ENCODE measurements at regions not wholly inside any gene's neighbourhood (a gene's known extent, or its start where the extent isn't known, plus 50 kb on each side); places are given as distances from the start of the nearest gene placed in this dataset.
"Not testable (repeated sequence)": the region's sequence is repeated elsewhere in the genome, so short reads cannot be mapped to it uniquely, and the experiment has no call there.

DNA sequence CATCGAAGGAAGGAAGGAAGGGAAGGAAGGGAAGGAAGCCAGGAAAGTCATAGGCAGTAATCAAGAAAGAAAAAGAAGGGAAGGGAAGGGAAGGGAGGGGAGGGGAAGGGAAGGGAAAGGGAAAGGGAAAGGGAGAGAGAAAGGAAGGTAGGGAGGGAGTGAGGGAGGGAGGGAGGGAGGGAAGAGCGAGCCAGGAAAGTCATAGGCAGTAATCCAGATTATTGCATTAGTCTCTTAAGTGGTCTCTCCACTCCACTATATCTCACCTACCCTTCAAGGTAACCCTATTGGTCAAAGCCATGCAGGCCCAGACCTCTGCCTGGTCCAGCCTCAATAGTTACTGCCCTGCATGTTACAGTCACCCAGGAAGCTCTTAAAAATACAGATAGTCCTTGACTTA is 106.2 kb upstream of the RAP2B start:
- H3K79me2 ChIP-seq (ENCODE audit: control insufficient read depth, insufficient read depth, low read length), result no peaks in the 10 kb centered on the region
- no peaks in the 10 kb centered on the region for H3K27me3 ChIP-seq (ENCODE audit: control insufficient read depth, extremely low read depth, insufficient read depth, low read length)
- TF ChIP-seq EZH2 (IDR thresholded peaks at IDR 0.05; ENCODE audit: low read length), result no peak
- TF ChIP-seq, protein P1, sequence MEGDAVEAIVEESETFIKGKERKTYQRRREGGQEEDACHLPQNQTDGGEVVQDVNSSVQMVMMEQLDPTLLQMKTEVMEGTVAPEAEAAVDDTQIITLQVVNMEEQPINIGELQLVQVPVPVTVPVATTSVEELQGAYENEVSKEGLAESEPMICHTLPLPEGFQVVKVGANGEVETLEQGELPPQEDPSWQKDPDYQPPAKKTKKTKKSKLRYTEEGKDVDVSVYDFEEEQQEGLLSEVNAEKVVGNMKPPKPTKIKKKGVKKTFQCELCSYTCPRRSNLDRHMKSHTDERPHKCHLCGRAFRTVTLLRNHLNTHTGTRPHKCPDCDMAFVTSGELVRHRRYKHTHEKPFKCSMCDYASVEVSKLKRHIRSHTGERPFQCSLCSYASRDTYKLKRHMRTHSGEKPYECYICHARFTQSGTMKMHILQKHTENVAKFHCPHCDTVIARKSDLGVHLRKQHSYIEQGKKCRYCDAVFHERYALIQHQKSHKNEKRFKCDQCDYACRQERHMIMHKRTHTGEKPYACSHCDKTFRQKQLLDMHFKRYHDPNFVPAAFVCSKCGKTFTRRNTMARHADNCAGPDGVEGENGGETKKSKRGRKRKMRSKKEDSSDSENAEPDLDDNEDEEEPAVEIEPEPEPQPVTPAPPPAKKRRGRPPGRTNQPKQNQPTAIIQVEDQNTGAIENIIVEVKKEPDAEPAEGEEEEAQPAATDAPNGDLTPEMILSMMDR (optimal IDR thresholded peaks at IDR 0.05 in 1 of 3, IDR thresholded peaks at IDR 0.05 in 1 of 3, conservative IDR thresholded peaks at IDR 0.05 in 1 of 3; ENCODE audit: extremely low read depth in 1 of 3, insufficient read depth in 2 of 3, low read length in 3 of 3), result no peak
- FAIRE-seq (no peak), DNase-seq (ENCODE audit: low read depth, low spot score) (no peak)
- H4K20me1 ChIP-seq (ENCODE audit: control insufficient read depth, extremely low read depth, insufficient read depth, low read length), result no peaks in the 10 kb centered on the region
- no peak overlapping the region for H3K9ac ChIP-seq (ENCODE audit: control insufficient read depth, extremely low read depth, insufficient read depth, low read length)
- peaks cover 30% of the 10 kb centered on the region for H3K4me1 ChIP-seq (ENCODE audit: control insufficient read depth, extremely low read depth, insufficient read depth, low read length)
- H2AFZ ChIP-seq (ENCODE audit: control insufficient read depth, low read length), result no peak overlapping the region
- no peaks in the 10 kb centered on the region for H3K9me1 ChIP-seq (ENCODE audit: control insufficient read depth, extremely low read depth, insufficient read depth, low read length)
- no peaks in the 10 kb centered on the region for H3K36me3 ChIP-seq (ENCODE audit: control insufficient read depth in 2 of 2, extremely low read depth in 1 of 2, insufficient read depth in 2 of 2, low read length in 2 of 2)
- no peaks in the 10 kb centered on the region for H3K9me3 ChIP-seq (ENCODE audit: control insufficient read depth, low read depth, low read length)
- no peak overlapping the region for H3K4me3 ChIP-seq (ENCODE audit: control insufficient read depth in 2 of 3, extremely low read depth in 1 of 3, insufficient read depth in 2 of 3, low read depth in 1 of 3, low read length in 3 of 3)
- H3K4me2 ChIP-seq (ENCODE audit: control insufficient read depth, extremely low read depth, insufficient read depth, low read depth, low read length), result no peak overlapping the region
- dilution Hi-C loops (cut with MboI; ENCODE audit: extremely low pct_ligation_motif_present, low sequenced_read_pairs), result no loop called here
- H3K27ac ChIP-seq (ENCODE audit: control insufficient read depth, insufficient read depth, low read length), result no peak overlapping the region

DNA sequence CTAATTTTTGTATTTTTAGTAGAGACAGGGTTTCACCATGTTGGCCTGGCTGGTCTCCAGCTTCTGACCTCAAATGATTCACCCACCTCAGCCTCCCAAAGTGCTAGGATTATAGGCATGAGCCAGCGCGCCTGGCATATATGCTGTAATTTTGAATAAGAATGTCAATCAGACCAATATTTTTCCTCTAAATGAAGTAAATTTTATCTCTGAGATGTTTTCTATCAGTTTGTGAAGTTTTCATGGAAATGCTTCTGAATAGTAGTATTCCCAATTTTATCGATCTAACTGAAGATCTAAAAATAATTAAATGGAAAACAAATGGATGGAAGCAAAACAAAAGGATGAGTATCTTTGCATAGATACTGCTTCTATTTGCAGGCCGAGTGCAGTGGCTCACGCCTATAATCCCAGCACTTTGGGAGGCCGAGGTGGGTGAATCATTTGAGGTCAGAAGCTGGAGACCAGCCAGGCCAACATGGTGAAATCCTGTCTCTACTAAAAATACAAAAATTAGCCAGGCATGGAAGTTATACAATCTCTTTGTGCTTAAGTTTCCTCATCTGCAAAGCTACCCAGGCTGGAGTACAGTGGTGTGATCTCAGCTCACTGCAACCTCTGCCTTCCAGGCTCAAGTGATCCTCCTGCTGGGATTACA is 103.9 kb upstream of the RAP2B start:
- H3K9me3 ChIP-seq (ENCODE audit: control insufficient read depth, low read depth, low read length); H3K4me3 ChIP-seq (ENCODE audit: control insufficient read depth in 2 of 3, extremely low read depth in 1 of 3, insufficient read depth in 2 of 3, low read depth in 1 of 3, low read length in 3 of 3); H3K9me1 ChIP-seq (ENCODE audit: control insufficient read depth, extremely low read depth, insufficient read depth, low read length); H3K27me3 ChIP-seq (ENCODE audit: control insufficient read depth, extremely low read depth, insufficient read depth, low read length); DNase-seq (ENCODE audit: low read depth, low spot score); H4K20me1 ChIP-seq (ENCODE audit: control insufficient read depth, extremely low read depth, insufficient read depth, low read length); H2AFZ ChIP-seq (ENCODE audit: control insufficient read depth, low read length); H3K36me3 ChIP-seq (ENCODE audit: control insufficient read depth in 2 of 2, extremely low read depth in 1 of 2, insufficient read depth in 2 of 2, low read length in 2 of 2); dilution Hi-C loops (cut with MboI; ENCODE audit: extremely low pct_ligation_motif_present, low sequenced_read_pairs); H3K79me2 ChIP-seq (ENCODE audit: control insufficient read depth, insufficient read depth, low read length): not testable (repeated sequence)
- Histone ChIP-seq H3K4me1 (ENCODE audit: control insufficient read depth, extremely low read depth, insufficient read depth, low read length) (peaks cover 14% of the 10 kb centered on the region), H3K9ac (ENCODE audit: control insufficient read depth, extremely low read depth, insufficient read depth, low read length) (peak overlapping the region; percentile 43), H3K27ac (ENCODE audit: control insufficient read depth, insufficient read depth, low read length) (peak overlapping the region; percentile 83), H3K4me2 (ENCODE audit: control insufficient read depth, extremely low read depth, insufficient read depth, low read depth, low read length) (peak overlapping the region; percentile 45)
- FAIRE-seq, result peak; percentile 80

DNA sequence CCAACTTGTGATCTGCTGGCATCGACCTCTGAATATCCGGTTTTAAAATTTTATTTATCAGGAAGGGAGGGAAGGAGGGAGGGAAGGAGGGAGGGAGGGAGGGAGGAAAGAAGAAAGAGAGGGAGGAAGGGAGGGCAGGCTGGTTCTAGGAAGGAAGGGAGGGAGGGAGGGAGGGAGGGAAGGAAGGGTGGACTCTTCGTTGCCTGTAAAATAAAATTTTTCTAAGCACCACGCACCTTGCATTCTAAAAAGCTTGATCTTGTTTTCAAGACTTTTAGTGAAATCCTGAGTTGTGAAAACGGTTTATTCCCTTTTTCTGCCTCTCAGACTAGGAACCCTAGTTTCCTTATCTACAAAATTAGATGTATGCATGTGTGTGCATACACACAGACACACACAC is 101.7 kb upstream of the RAP2B start:
- peaks cover 14% of the 10 kb centered on the region for H3K4me1 ChIP-seq (ENCODE audit: control insufficient read depth, extremely low read depth, insufficient read depth, low read length)
- no peak for DNase-seq (ENCODE audit: low read depth, low spot score)
- no peak overlapping the region for H3K27ac ChIP-seq (ENCODE audit: control insufficient read depth, insufficient read depth, low read length)
- no peak overlapping the region for H3K4me3 ChIP-seq (ENCODE audit: control insufficient read depth in 2 of 3, extremely low read depth in 1 of 3, insufficient read depth in 2 of 3, low read depth in 1 of 3, low read length in 3 of 3)
- H3K27me3 ChIP-seq (ENCODE audit: control insufficient read depth, extremely low read depth, insufficient read depth, low read length), result no peaks in the 10 kb centered on the region
- TF ChIP-seq, protein P1 (optimal IDR thresholded peaks at IDR 0.05 in 1 of 3, IDR thresholded peaks at IDR 0.05 in 1 of 3, conservative IDR thresholded peaks at IDR 0.05 in 1 of 3; ENCODE audit: extremely low read depth in 1 of 3, insufficient read depth in 2 of 3, low read length in 3 of 3), result no peak
- no peak for TF ChIP-seq EZH2 (IDR thresholded peaks at IDR 0.05; ENCODE audit: low read length)
- no peaks in the 10 kb centered on the region for H3K9me3 ChIP-seq (ENCODE audit: control insufficient read depth, low read depth, low read length)
- FAIRE-seq, result no peak
- H2AFZ ChIP-seq (ENCODE audit: control insufficient read depth, low read length), result no peak overlapping the region
- H3K79me2 ChIP-seq (ENCODE audit: control insufficient read depth, insufficient read depth, low read length), result no peaks in the 10 kb centered on the region
- no peaks in the 10 kb centered on the region for H3K36me3 ChIP-seq (ENCODE audit: control insufficient read depth in 2 of 2, extremely low read depth in 1 of 2, insufficient read depth in 2 of 2, low read length in 2 of 2)
- no peaks in the 10 kb centered on the region for H3K9me1 ChIP-seq (ENCODE audit: control insufficient read depth, extremely low read depth, insufficient read depth, low read length)
- dilution Hi-C loops (cut with MboI; ENCODE audit: extremely low pct_ligation_motif_present, low sequenced_read_pairs), result no loop called here
- H3K4me2 ChIP-seq (ENCODE audit: control insufficient read depth, extremely low read depth, insufficient read depth, low read depth, low read length), result no peak overlapping the region
- H4K20me1 ChIP-seq (ENCODE audit: control insufficient read depth, extremely low read depth, insufficient read depth, low read length), result no peaks in the 10 kb centered on the region
- H3K9ac ChIP-seq (ENCODE audit: control insufficient read depth, extremely low read depth, insufficient read depth, low read length), result no peak overlapping the region
